ENCODE measurements at regions not wholly inside any gene's neighbourhood (a gene's known extent, or its start where the extent isn't known, plus 50 kb on each side); places are given as distances from the start of the nearest gene placed in this dataset.
A peak's percentile ranks its signal among the peaks of the same experiment; 100 is the strongest.

DNA sequence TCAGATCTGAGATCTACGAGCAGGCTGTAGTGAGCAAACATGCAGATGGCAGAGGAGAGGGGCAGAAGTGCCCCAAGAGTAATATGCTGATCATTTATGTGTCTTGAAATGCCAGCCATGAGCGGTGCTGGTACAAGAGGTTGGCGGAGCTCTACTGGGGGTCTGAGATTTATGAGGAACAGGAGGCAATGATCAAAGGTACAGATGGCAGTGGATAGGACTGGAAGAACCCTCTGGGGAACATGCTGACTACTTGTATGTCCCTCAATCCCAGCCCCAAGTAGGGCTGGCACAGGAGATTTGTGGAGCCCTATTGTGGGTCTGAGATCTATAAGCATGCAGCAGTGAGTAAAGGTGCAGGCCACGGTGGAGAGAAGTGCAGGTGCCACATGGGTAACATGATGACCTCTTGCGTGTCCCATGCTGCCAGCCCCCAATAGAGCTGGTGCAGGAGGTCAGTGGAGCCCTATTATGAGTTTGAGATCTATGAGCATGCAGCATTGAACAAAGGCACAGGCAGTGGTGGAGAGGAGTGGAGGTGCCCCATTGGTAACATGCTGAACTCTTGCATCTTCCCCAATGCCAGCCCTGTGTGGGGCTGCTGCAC is 97.2 kb upstream of the ZNF678 start:
- Histone ChIP-seq H4K20me1 (ENCODE audit: insufficient read depth) (no peaks in the 10 kb centered on the region), H3K9me2 (ENCODE audit: insufficient read depth) (no peaks in the 10 kb centered on the region), H3K9ac (no peak overlapping the region), H3F3A (ENCODE audit: insufficient read depth) (no peaks in the 10 kb centered on the region), H3K9me3 (ENCODE audit: low read depth) (no peaks in the 10 kb centered on the region), H3K27me3 (replicated peaks; ENCODE audit: insufficient read depth) (peaks cover 20% of the 10 kb centered on the region; the same call in 1 of the 2 replicates), H3K4me3 (no peak overlapping the region), H3K79me2 (ENCODE audit: insufficient read depth) (no peaks in the 10 kb centered on the region), H3K4me1 (ENCODE audit: insufficient read depth) (no peaks in the 10 kb centered on the region), H3K27ac (no peak overlapping the region), H3K36me3 (ENCODE audit: low read depth) (no peaks in the 10 kb centered on the region), H3K4me2 (ENCODE audit: unreplicated experiment) (no peak overlapping the region), H2AFZ (no peak overlapping the region)
- no peak for DNase-seq
- in situ Hi-C loops (cut with MboI): no loop called here
- TF ChIP-seq EZH2 (IDR thresholded peaks at IDR 0.05; ENCODE audit: insufficient read depth, poor library complexity, severe bottlenecking) (no peak), EZH2phosphoT487 (IDR thresholded peaks at IDR 0.05; ENCODE audit: insufficient read depth, low read depth) (no peak)
- 45 to 48% methylated on average over 5 of the region's 5 CpGs for WGBS, 2 experiments (ENCODE audit: low coverage in 1 of 2, low lambda C conversion rate in 2 of 2, missing lambda C conversion rate in 2 of 2)

DNA sequence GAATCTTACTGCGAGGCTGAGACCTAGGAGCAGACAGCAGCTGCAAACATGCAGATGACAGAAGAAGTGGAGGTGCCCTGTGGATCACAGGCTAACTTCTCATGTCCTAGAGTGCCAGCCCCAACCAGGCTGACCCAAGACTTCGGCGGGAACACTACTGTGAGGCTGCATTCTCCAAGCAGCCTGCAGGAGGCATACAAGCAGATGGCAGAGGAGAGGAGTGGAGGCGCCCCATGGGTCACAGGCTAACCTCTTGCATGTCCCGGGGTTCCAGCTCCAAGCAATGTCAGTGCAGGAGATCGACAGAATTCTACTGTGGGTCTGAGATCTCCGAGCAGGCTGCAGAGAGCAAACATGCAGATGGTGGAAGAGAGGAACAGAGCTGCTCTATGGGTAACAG is 98.1 kb upstream of the ZNF678 start:
- in situ Hi-C loops (cut with MboI): no loop called here
- Histone ChIP-seq H3K27ac (no peak overlapping the region), H3K4me2 (ENCODE audit: unreplicated experiment) (no peak overlapping the region), H3K36me3 (ENCODE audit: low read depth) (no peaks in the 10 kb centered on the region), H4K20me1 (ENCODE audit: insufficient read depth) (no peaks in the 10 kb centered on the region), H2AFZ (no peak overlapping the region), H3K9ac (no peak overlapping the region), H3F3A (ENCODE audit: insufficient read depth) (no peaks in the 10 kb centered on the region), H3K27me3 (replicated peaks; ENCODE audit: insufficient read depth) (peaks cover 20% of the 10 kb centered on the region; the same call in 1 of the 2 replicates), H3K4me1 (ENCODE audit: insufficient read depth) (no peaks in the 10 kb centered on the region), H3K4me3 (no peak overlapping the region), H3K9me2 (ENCODE audit: insufficient read depth) (no peaks in the 10 kb centered on the region), H3K9me3 (ENCODE audit: low read depth) (no peaks in the 10 kb centered on the region), H3K79me2 (ENCODE audit: insufficient read depth) (no peaks in the 10 kb centered on the region)
- DNase-seq: no peak
- no peak for TF ChIP-seq EZH2 (IDR thresholded peaks at IDR 0.05; ENCODE audit: insufficient read depth, poor library complexity, severe bottlenecking)
- TF ChIP-seq EZH2phosphoT487 (IDR thresholded peaks at IDR 0.05; ENCODE audit: insufficient read depth, low read depth): no peak
- WGBS, 2 experiments (ENCODE audit: low coverage in 1 of 2, low lambda C conversion rate in 2 of 2, missing lambda C conversion rate in 2 of 2): 56 to 57% methylated on average over 7 of the region's 7 CpGs

DNA sequence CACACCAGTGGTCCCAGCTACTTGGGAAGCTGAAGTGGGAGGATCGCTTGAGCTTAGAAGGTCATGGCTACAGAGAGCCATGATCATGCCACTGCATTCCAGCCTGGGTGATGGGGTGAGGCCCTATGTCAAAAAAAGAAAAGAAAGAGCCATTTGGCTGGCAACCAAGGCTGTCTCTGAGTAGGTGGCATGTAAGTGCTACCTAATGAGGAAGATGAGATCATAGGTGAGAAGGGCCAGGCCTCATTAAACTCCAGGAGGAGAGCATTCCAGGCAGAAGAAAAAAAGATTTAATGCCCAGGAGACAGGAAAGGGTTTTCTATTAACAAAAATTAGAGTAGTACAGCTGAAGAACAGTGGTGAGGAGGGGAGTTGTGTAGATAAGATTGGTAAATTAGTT is 103.4 kb upstream of the ZNF678 start:
- Histone ChIP-seq H3K4me1 (ENCODE audit: insufficient read depth) (no peaks in the 10 kb centered on the region), H3K36me3 (ENCODE audit: low read depth) (no peaks in the 10 kb centered on the region), H3K79me2 (ENCODE audit: insufficient read depth) (no peaks in the 10 kb centered on the region), H2AFZ (no peak overlapping the region), H4K20me1 (ENCODE audit: insufficient read depth) (no peaks in the 10 kb centered on the region), H3K27me3 (replicated peaks; ENCODE audit: insufficient read depth) (peaks cover 12% of the 10 kb centered on the region; the same call in 1 of the 2 replicates), H3F3A (ENCODE audit: insufficient read depth) (no peaks in the 10 kb centered on the region), H3K4me3 (no peak overlapping the region), H3K9ac (no peak overlapping the region), H3K4me2 (ENCODE audit: unreplicated experiment) (no peak overlapping the region), H3K9me3 (ENCODE audit: low read depth) (no peaks in the 10 kb centered on the region), H3K27ac (no peak overlapping the region), H3K9me2 (ENCODE audit: insufficient read depth) (no peaks in the 10 kb centered on the region)
- no peak for DNase-seq
- WGBS, 2 experiments (ENCODE audit: low coverage in 1 of 2, low lambda C conversion rate in 2 of 2, missing lambda C conversion rate in 2 of 2): 85 to 92% methylated on average over 1 of the region's 1 CpG
- TF ChIP-seq EZH2phosphoT487 (IDR thresholded peaks at IDR 0.05; ENCODE audit: insufficient read depth, low read depth) (no peak), EZH2 (IDR thresholded peaks at IDR 0.05; ENCODE audit: insufficient read depth, poor library complexity, severe bottlenecking) (no peak)
- in situ Hi-C loops (cut with MboI): no loop called here

DNA sequence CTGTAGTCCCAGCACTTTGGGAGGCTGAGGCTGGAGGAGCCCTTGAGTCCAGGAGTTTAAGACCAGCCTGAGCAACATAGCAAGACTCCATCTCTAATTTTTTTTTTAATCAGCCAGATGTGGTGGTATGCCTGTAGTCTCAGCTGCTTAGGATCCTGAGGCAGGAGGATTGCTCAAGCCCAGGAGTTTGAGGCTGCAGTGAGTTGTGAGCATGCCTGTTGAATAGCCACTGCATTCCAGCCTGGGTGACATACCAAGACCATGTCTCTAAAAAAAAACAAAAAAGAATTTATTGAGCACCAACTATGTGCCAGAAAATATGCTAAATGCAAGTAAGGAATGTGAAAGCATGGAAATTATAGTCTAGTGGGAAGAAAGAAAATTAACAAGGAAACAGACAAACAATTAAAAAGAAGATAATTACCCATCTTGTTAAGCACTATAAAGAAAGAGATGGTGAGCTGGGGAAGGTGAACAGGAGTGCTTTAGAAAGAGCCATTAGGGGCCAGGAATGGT is 104.0 kb upstream of the ZNF678 start:
- no peak overlapping the region for H3K4me2 ChIP-seq (ENCODE audit: unreplicated experiment)

More for the DNA sequence above, 104.0 kb upstream of the ZNF678 start:
- no peaks in the 10 kb centered on the region for H4K20me1 ChIP-seq (ENCODE audit: insufficient read depth)
- no peaks in the 10 kb centered on the region for H3K4me1 ChIP-seq (ENCODE audit: insufficient read depth)
- H3K9ac ChIP-seq: no peak overlapping the region
- H3K27ac ChIP-seq: no peak overlapping the region
- no peaks in the 10 kb centered on the region for H3K9me2 ChIP-seq (ENCODE audit: insufficient read depth)
- H3K9me3 ChIP-seq (ENCODE audit: low read depth): no peaks in the 10 kb centered on the region
- H3K79me2 ChIP-seq (ENCODE audit: insufficient read depth): no peaks in the 10 kb centered on the region
- peak; percentile 35 for DNase-seq
- no peak overlapping the region for H2AFZ ChIP-seq
- no peaks in the 10 kb centered on the region for H3F3A ChIP-seq (ENCODE audit: insufficient read depth)
- TF ChIP-seq EZH2phosphoT487 (IDR thresholded peaks at IDR 0.05; ENCODE audit: insufficient read depth, low read depth) (no peak), EZH2 (IDR thresholded peaks at IDR 0.05; ENCODE audit: insufficient read depth, poor library complexity, severe bottlenecking) (no peak)
- peaks cover 18% of the 10 kb centered on the region; the same call in 1 of the 2 replicates for H3K27me3 ChIP-seq (replicated peaks; ENCODE audit: insufficient read depth)
- in situ Hi-C loops (cut with MboI): no loop called here
- H3K4me3 ChIP-seq: no peak overlapping the region
- H3K36me3 ChIP-seq (ENCODE audit: low read depth): no peaks in the 10 kb centered on the region
